ENCODE measurements at regions not wholly inside any gene's neighbourhood (a gene's known extent, or its start where the extent isn't known, plus 50 kb on each side); places are given as distances from the start of the nearest gene placed in this dataset.

DNA sequence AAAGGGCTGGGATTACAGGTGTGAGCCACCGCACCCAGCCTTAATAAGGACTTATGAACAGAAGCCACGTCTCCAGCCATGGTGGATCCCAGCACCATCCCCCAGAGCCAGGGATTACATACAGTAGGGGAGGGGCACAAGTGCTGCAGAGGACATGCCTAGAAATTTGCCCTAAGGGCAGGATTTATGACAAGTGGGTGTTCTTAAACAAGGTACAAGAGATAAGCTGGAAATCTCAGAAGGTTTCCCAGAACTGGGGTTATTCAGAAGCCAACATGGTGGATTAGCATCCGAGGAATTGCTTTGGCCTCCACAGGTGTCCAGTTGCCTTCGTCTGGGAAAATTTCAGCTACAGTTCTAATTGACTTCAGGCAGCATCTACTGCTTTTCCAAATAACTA is 114.4 kb upstream of the EGLN3 start:
- Mint-ChIP-seq H3K27ac (no peak overlapping the region), H3K4me1 (peaks cover 7% of the 10 kb centered on the region), H3K36me3 (ENCODE audit: low read depth) (no peaks in the 10 kb centered on the region), H3K9me3 (no peaks in the 10 kb centered on the region), H3K4me3 (no peak overlapping the region), H3K27me3 (peaks cover 3% of the 10 kb centered on the region)
- ATAC-seq (replicated peaks), result no peak

DNA sequence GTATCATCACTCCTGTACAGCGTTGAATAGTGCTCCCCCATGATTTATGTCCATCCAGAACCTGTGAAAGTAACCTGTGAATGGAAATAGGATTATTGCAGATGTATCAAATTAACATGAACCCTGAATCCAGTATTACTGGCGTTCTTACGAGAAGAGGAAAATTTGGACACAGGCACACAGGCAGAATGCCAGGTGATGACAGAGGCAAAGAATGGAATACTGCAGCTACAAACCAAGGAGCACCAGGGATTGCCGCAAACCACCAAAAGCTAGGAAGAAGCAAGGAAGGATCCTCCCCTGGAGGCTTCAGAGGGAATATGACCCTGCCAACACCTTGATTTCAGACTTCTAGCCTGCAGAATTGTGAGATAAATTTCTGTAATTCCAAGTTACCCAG is 113.5 kb upstream of the EGLN3 start:
- no peaks in the 10 kb centered on the region for H3K9me3 Mint-ChIP-seq
- H3K27ac Mint-ChIP-seq, result no peak overlapping the region
- H3K4me1 Mint-ChIP-seq, result peaks cover 7% of the 10 kb centered on the region
- peaks cover 3% of the 10 kb centered on the region for H3K27me3 Mint-ChIP-seq
- ATAC-seq (replicated peaks), result no peak
- no peaks in the 10 kb centered on the region for H3K36me3 Mint-ChIP-seq (ENCODE audit: low read depth)
- no peak overlapping the region for H3K4me3 Mint-ChIP-seq

DNA sequence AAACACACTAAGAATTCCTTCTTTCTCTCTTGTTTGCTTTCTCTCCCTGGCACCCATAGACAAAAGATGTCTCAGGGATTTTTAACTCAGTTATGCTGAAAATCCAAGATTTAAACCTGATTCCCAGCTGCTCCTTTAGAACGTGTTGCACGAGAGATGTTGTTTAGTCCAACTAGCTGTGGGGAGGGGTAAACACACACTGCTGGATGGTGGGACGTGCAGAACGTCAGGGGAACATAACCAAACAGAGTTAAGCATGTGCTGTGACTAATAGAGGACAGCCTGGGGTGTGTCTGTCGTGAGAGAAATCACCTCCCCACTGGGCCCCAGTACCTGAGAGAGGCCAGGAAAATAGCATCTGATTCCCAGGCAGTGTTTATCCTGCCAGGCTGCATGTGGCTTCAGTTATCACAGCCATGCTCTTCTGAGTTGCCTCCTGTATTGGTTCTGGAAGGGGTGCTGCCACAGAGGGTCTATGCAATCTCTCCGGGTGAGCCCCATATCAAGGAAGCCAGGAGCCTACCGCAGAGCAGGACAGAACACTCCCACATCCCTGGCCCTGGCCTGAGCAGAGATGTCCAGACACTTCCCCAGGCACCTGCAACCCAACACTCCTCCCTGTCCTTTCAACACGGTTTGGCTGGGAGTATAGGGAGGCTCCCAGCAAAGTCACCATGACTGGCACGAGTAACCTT is 112.7 kb upstream of the EGLN3 start:
- Mint-ChIP-seq H3K27ac (no peak overlapping the region), H3K9me3 (no peaks in the 10 kb centered on the region), H3K4me1 (peaks cover 7% of the 10 kb centered on the region), H3K27me3 (peaks cover 3% of the 10 kb centered on the region), H3K4me3 (no peak overlapping the region), H3K36me3 (ENCODE audit: low read depth) (no peaks in the 10 kb centered on the region)
- no peak for ATAC-seq (replicated peaks)

GRCh38 chr14:34063042-34063441 is 112.2 kb upstream of the EGLN3 start:
- ATAC-seq (replicated peaks), result no peak
- H3K4me3 Mint-ChIP-seq, result no peak overlapping the region
- H3K36me3 Mint-ChIP-seq (ENCODE audit: low read depth), result no peaks in the 10 kb centered on the region
- peaks cover 7% of the 10 kb centered on the region for H3K4me1 Mint-ChIP-seq
- no peak overlapping the region for H3K27ac Mint-ChIP-seq
- no peaks in the 10 kb centered on the region for H3K9me3 Mint-ChIP-seq
- peaks cover 3% of the 10 kb centered on the region for H3K27me3 Mint-ChIP-seq

DNA sequence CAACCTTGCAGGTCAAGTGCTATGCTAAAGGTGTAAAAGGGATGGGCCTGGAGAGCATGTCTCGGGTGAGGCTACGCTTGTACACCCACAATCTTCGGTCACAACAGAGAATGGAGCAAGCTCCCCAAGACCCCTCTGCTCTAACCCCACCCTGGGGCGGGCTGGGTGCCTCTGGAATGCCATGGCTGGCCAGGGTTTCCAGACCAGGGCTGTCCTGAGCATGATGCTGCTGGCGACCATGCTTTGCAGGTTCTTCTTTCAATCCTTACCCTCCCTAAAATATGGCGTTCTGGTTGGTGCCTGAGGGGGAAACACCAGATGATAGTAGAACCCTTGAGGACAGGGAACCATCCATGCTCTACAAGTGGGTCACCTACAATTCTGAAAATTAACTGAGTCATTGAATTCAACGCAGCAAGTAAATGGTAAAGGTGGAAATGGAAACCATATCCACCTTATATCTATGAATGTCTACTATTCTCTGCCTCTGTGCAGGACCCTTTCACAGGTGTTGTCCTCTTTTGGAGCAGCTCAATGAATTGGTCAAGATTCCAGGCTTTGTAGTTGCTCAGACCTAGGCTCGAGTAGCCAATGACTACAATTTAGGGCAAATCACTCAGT is 111.6 kb upstream of the EGLN3 start:
- Mint-ChIP-seq H3K27me3 (peaks cover 3% of the 10 kb centered on the region), H3K27ac (no peak overlapping the region), H3K9me3 (no peaks in the 10 kb centered on the region), H3K4me3 (no peak overlapping the region), H3K4me1 (peaks cover 7% of the 10 kb centered on the region), H3K36me3 (ENCODE audit: low read depth) (no peaks in the 10 kb centered on the region)
- ATAC-seq (replicated peaks), result no peak

DNA sequence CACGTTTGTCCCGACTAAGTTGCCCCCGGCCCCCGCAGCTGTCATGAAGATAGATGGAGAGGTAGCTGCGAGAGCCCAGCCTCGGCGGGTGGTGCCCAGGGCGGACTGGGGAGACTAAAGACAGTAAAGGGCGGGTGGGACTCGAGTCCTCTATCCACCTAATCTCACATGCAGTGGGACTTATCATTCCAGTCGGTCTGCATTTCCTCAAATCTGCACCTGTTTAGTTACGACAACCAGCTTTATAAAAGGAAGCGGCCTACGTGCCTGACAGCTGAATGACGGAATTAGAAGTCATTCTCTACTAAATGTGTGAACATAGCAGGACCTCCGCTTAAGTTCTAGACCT is 109.8 kb upstream of the EGLN3 start:
- H3K27me3 Mint-ChIP-seq, result peaks cover 3% of the 10 kb centered on the region
- no peaks in the 10 kb centered on the region for H3K36me3 Mint-ChIP-seq (ENCODE audit: low read depth)
- H3K27ac Mint-ChIP-seq, result peak overlapping the region; percentile 91
- no peak for ATAC-seq (replicated peaks)
- peak overlapping the region; percentile 83 for H3K4me3 Mint-ChIP-seq
- H3K9me3 Mint-ChIP-seq, result no peaks in the 10 kb centered on the region
- peaks cover 7% of the 10 kb centered on the region for H3K4me1 Mint-ChIP-seq

- peak; percentile 95 for ATAC-seq (replicated peaks)
- H3K9me3 Mint-ChIP-seq, result no peaks in the 10 kb centered on the region
- H3K36me3 Mint-ChIP-seq (ENCODE audit: low read depth), result no peaks in the 10 kb centered on the region
- peak overlapping the region; percentile 83 for H3K4me3 Mint-ChIP-seq
- H3K27ac Mint-ChIP-seq, result peak overlapping the region; percentile 93
- H3K27me3 Mint-ChIP-seq, result peaks cover 3% of the 10 kb centered on the region
- peaks cover 7% of the 10 kb centered on the region for H3K4me1 Mint-ChIP-seq
These were observed 109.2 kb upstream of the EGLN3 start for GRCh38 chr14:34059925-34060650.

DNA sequence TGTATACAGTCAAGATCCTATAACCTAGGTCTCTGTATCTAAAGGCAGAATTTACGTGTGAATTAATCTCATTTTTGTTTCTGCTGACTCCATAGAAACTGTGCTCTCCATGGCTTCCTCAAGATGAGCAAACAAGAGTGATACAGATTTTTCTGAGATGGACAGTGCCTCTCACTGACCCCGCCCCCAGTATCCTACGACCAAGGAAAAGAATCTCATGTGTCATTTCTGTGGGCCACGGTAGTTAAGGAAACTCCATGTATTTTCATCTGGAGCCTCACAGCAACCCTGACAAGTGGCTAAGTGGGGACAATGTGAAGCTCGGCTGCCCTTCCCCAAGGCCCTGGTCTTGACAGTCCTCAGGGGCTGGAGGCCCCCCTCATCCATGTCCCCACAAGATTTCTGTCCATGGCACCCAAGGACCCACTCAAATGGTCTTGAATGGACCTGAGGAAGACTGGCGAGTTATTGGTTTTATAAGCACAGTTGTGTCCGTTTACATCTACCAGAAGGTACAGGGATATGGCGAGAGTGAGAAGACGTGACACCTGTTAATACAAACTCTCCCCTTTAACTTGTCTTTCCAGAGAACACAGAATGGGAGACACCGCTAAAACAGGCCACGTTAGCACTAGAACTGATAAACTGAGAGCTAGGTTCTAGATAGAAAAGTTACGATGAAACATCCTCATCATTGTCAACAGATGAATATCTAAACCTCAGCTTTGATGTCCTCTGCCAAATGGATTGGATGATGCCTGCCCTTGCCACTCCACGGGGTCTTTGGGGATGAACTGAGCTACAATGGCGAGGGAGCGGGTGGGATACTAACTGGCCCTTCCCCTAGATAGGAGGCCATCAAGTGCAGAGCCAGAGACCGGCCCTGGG is 108.4 kb upstream of the EGLN3 start:
- Mint-ChIP-seq H3K4me1 (peaks cover 11% of the 10 kb centered on the region), H3K4me3 (peak overlapping the region; percentile 83), H3K27me3 (peaks cover 3% of the 10 kb centered on the region), H3K36me3 (ENCODE audit: low read depth) (no peaks in the 10 kb centered on the region), H3K9me3 (no peaks in the 10 kb centered on the region), H3K27ac (peak overlapping the region; percentile 93)
- ATAC-seq (replicated peaks), result no peak

- Mint-ChIP-seq H3K27ac (no peak overlapping the region), H3K4me3 (no peak overlapping the region), H3K4me1 (peaks cover 11% of the 10 kb centered on the region), H3K27me3 (peaks cover 3% of the 10 kb centered on the region), H3K36me3 (ENCODE audit: low read depth) (no peaks in the 10 kb centered on the region), H3K9me3 (no peaks in the 10 kb centered on the region)
- no peak for ATAC-seq (replicated peaks)
These were observed 107.6 kb upstream of the EGLN3 start for GRCh38 chr14:34058510-34058909.

DNA sequence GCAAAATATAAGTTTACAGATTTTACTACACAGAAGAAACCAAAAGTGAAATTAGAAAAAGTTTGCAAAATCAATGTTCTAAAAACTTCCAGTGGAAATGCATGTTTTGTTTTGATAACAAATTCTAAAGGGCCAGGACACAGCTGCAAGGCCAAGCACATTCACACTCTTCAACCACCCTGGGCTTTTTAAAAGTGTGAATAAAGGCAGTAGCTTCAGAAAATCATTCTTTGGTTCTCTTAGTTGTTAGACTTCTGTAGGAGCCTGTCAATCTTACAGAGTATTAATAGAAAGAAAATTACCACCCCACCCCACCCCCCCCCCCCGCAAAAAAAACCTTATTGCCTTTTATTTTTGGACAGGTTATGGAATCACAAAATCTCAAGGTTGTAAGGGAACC is 105.2 kb upstream of the EGLN3 start:
- Mint-ChIP-seq H3K4me3 (no peak overlapping the region), H3K9me3 (no peaks in the 10 kb centered on the region), H3K4me1 (peaks cover 30% of the 10 kb centered on the region), H3K27me3 (peaks cover 3% of the 10 kb centered on the region), H3K36me3 (ENCODE audit: low read depth) (no peaks in the 10 kb centered on the region), H3K27ac (no peak overlapping the region)
- ATAC-seq (replicated peaks), result no peak

- Mint-ChIP-seq H3K9me3 (no peaks in the 10 kb centered on the region), H3K27me3 (no peaks in the 10 kb centered on the region), H3K4me3 (no peak overlapping the region), H3K4me1 (peaks cover 30% of the 10 kb centered on the region), H3K27ac (no peak overlapping the region), H3K36me3 (ENCODE audit: low read depth) (no peaks in the 10 kb centered on the region)
- ATAC-seq (replicated peaks), result no peak
These were observed 104.5 kb upstream of the EGLN3 start for GRCh38 chr14:34055157-34055950.

- no peak for ATAC-seq (replicated peaks)
- Mint-ChIP-seq H3K36me3 (ENCODE audit: low read depth) (no peaks in the 10 kb centered on the region), H3K9me3 (no peaks in the 10 kb centered on the region), H3K4me1 (peaks cover 30% of the 10 kb centered on the region), H3K27ac (no peak overlapping the region), H3K27me3 (no peaks in the 10 kb centered on the region), H3K4me3 (no peak overlapping the region)
These were observed 102.8 kb upstream of the EGLN3 start for GRCh38 chr14:34053666-34054065.

GRCh38 chr14:34052658-34053014 is 101.8 kb upstream of the EGLN3 start:
- Mint-ChIP-seq H3K9me3 (no peaks in the 10 kb centered on the region), H3K27me3 (no peaks in the 10 kb centered on the region), H3K4me3 (peak overlapping the region; percentile 51), H3K4me1 (peaks cover 30% of the 10 kb centered on the region), H3K27ac (peak overlapping the region; percentile 64), H3K36me3 (ENCODE audit: low read depth) (no peaks in the 10 kb centered on the region)
- peak; percentile 51 for ATAC-seq (replicated peaks)
